Spleen (tissue), 7 donors: ENCODE measurements at regions not wholly inside any gene's neighbourhood (a gene's known extent, or its start where the extent isn't known, plus 50 kb on each side); places are given as distances from the start of the nearest gene placed in this dataset.

Source experiments
- CTCF ChIP-seq, 11 experiments: fragments of 200-600 bp in 7 of 11; fragments of 450-650 bp in 4 of 11; sonication (generic) in 4 of 11; IDR thresholded peaks in 8 of 11; conservative IDR thresholded peaks in 3 of 11; 1 replicate in 7 of 11; 2 replicates in 4 of 11; pipeline versions ENCODE4 v1.4.0 to v1.8.0; 2016 to 2021; ENCODE audit warnings: antibody characterized with exemption in 11 of 11, inconsistent platforms in 4 of 11, mild to moderate bottlenecking in 1 of 11
- POLR2A ChIP-seq, 3 donors: fragments of 450-650 bp; IDR thresholded peaks; one replicate each; pipeline ENCODE4 v1.5.1; 2017; ENCODE audit warnings: antibody characterized with exemption in 3 of 3, mild to moderate bottlenecking in 1 of 3
- POLR2AphosphoS5 ChIP-seq, 3 donors: sonication (generic); formaldehyde crosslinking; IDR thresholded peaks; one replicate each; pipeline ENCODE4 v1.5.1; 2017; ENCODE audit warnings: antibody characterized with exemption in 3 of 3
- donor health status: DM: no; HTN: no; CAD: no; lungs with moderate emphysema.
- donor health status: DM: no; HTN: no; CAD: no.
- donor health status: DM: no; HTN: no; CAD: no.

- TF ChIP-seq CTCF (IDR thresholded peaks at IDR 0.05 in 8 of 11, conservative IDR thresholded peaks at IDR 0.05 in 3 of 11) (no peak), POLR2A (IDR thresholded peaks at IDR 0.05) (no peak), POLR2AphosphoS5 (IDR thresholded peaks at IDR 0.05) (no peak)
Observed at GRCh38 chr13:87779426-87779825, 108.3 kb downstream of the SLITRK5 start.
